Thoracic aorta (tissue), 2 donors: ENCODE measurements at regions not wholly inside any gene's neighbourhood (a gene's known extent, or its start where the extent isn't known, plus 50 kb on each side); places are given as distances from the start of the nearest gene placed in this dataset.
"Not testable (repeated sequence)": the region's sequence is repeated elsewhere in the genome, so short reads cannot be mapped to it uniquely, and the experiment has no call there.

Source experiments
- ATAC-seq: fragments of 150-250 bp; one replicate; pipeline ENCODE4 v1.8.0; 2017; ENCODE audit warnings: low read depth; ENCODE audit not compliant: insufficient number of reproducible peaks, low FRiP score
- DNase-seq: peaks from one replicate; pipeline ENCODE4 v3.0.0-alpha.2; 2020; ENCODE audit warnings: low spot score
- H3K27ac ChIP-seq, 2 donors: fragments of 200-600 bp; sonication (generic); 1 replicate in 1 of 2; 2 replicates in 1 of 2; pipeline ENCODE4 v1.5.1; 2016; ENCODE audit warnings: mild to moderate bottlenecking in 2 of 2, moderate library complexity in 2 of 2
- H3K27me3 ChIP-seq: fragments of 200-600 bp; sonication (generic); replicated peaks from 2 replicates; pipeline ENCODE4 v1.6.0; 2016; ENCODE audit warnings: mild to moderate bottlenecking; ENCODE audit not compliant: insufficient read depth
- H3K36me3 ChIP-seq: fragments of 200-600 bp; sonication (generic); one replicate; pipeline ENCODE4 v1.5.1; 2016
- H3K4me1 ChIP-seq, 2 donors: fragments of 200-600 bp; sonication (generic); 1 replicate in 1 of 2; 2 replicates in 1 of 2; pipeline versions ENCODE4 v1.5.1 to v1.6.0; 2016; ENCODE audit warnings: low read depth in 2 of 2, mild to moderate bottlenecking in 1 of 2; ENCODE audit not compliant: control insufficient read depth in 1 of 2
- H3K4me3 ChIP-seq: fragments of 200-600 bp; sonication (generic); 2 replicates; pipeline ENCODE4 v1.5.1; 2016; ENCODE audit warnings: mild to moderate bottlenecking
- H3K9me3 ChIP-seq: fragments of 200-600 bp; sonication (generic); 2 replicates; pipeline ENCODE4 v1.5.1; 2016
- CTCF ChIP-seq: fragments of 200-600 bp; sonication (generic); IDR thresholded peaks from one replicate; pipeline ENCODE4 v1.5.1; 2019; ENCODE audit warnings: antibody characterized with exemption

DNA sequence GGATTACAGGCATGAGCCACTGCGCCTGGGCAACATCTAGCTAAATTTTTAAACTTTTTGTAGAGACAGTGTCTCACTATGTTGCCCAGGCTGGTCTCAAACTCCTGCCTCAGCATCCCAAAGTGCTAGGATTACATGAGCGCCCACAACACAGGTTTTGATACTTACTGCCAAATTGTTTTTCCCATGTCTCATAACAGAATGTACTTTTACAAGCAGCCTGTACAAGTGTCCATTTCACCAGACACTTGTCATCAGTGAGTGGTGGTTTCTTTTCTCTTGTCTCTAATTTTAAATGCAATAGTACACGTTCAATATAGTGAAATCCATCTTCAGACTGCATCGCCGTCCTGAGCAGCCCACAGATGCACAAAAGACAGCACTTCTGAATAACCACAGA lies 116.4 kb upstream of the LYZL2 start:
- H3K36me3 ChIP-seq: no peaks in the 10 kb centered on the region
- no peaks in the 10 kb centered on the region for H3K27me3 ChIP-seq
- H3K9me3 ChIP-seq: no peaks in the 10 kb centered on the region
- H3K4me3 ChIP-seq: no peak overlapping the region
- H3K4me1 ChIP-seq: no peaks in the 10 kb centered on the region
- TF ChIP-seq CTCF: no peak
- H3K27ac ChIP-seq: no peak overlapping the region
- ATAC-seq (no peak), DNase-seq (no peak)

GRCh38 chr10:30744106-30744505 lies 114.6 kb upstream of the LYZL2 start:
- Histone ChIP-seq H3K36me3 (no peaks in the 10 kb centered on the region), H3K4me1 (no peaks in the 10 kb centered on the region), H3K9me3 (no peaks in the 10 kb centered on the region), H3K27me3 (no peaks in the 10 kb centered on the region), H3K27ac (no peak overlapping the region), H3K4me3 (no peak overlapping the region)
- DNase-seq: no peak
- TF ChIP-seq CTCF: no peak
- no peak for ATAC-seq

DNA sequence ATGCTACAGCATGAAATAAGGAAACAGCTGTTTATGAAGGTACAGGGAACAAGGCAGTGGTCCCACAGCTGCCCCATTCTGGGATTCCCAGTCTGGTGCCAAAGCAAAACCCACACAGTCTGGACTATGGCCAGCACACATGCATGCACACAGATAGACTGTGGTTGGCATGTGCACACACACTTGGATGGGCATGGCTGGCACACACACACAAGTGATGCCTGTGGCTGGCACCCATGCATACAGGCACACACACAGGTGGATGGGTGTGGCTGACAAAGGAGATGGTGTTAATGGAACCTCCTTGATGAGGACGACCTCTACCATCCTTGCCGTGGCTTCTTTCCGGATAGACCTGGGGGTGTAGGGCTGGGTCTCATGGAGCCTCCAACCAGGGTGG lies 114.0 kb upstream of the LYZL2 start:
- no peaks in the 10 kb centered on the region for H3K9me3 ChIP-seq
- no peak for TF ChIP-seq CTCF
- no peaks in the 10 kb centered on the region for H3K4me1 ChIP-seq
- no peaks in the 10 kb centered on the region for H3K27me3 ChIP-seq
- H3K36me3 ChIP-seq: no peaks in the 10 kb centered on the region
- no peak overlapping the region for H3K27ac ChIP-seq
- H3K4me3 ChIP-seq: no peak overlapping the region
- ATAC-seq: no peak
- DNase-seq: no peak

GRCh38 chr10:30742471-30742870 lies 112.9 kb upstream of the LYZL2 start:
- DNase-seq: no peak
- Histone ChIP-seq H3K9me3 (no peaks in the 10 kb centered on the region), H3K4me3 (no peak overlapping the region), H3K36me3 (no peaks in the 10 kb centered on the region), H3K4me1 (peaks cover 0 to 4% of the 10 kb centered on the region in 2 donors), H3K27me3 (no peaks in the 10 kb centered on the region), H3K27ac (no peak overlapping the region)
- ATAC-seq: no peak
- no peak for TF ChIP-seq CTCF

GRCh38 chr10:30740774-30741173 lies 111.2 kb upstream of the LYZL2 start:
- peaks cover 7 to 18% of the 10 kb centered on the region in 2 donors for H3K4me1 ChIP-seq
- DNase-seq, H3K36me3 ChIP-seq, H3K27ac ChIP-seq, H3K9me3 ChIP-seq, H3K27me3 ChIP-seq, ATAC-seq, H3K4me3 ChIP-seq: not testable (repeated sequence)

DNA sequence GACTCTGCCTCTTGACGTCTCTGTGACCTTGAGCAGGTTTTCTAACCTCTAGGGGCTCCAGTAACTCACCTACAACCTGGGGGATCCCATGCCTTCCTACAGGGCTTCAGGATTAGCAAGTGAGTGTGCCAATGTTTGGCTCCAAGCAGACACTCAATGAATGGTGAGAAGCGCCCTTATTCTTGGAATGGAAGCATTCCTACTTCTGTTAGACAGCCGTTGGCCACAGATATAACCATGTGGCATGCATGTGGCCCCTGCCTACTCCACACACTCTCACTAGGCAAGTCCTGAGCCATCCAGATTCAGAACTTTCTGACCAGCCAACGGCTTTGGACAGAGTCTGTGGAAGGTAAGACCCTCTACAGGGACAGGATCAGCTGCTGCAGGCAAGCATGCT lies 108.9 kb upstream of the LYZL2 start:
- Histone ChIP-seq H3K27me3 (no peaks in the 10 kb centered on the region), H3K4me1 (peaks cover 7 to 30% of the 10 kb centered on the region in 2 donors), H3K4me3 (no peak overlapping the region), H3K9me3 (no peaks in the 10 kb centered on the region), H3K36me3 (no peaks in the 10 kb centered on the region), H3K27ac (no peak overlapping the region)
- ATAC-seq: no peak
- no peak for DNase-seq
- TF ChIP-seq CTCF: no peak
